ENCODE measurements at regions not wholly inside any gene's neighbourhood (a gene's known extent, or its start where the extent isn't known, plus 50 kb on each side); places are given as distances from the start of the nearest gene placed in this dataset.
"Not testable (repeated sequence)": the region's sequence is repeated elsewhere in the genome, so short reads cannot be mapped to it uniquely, and the experiment has no call there.

- no peak for DNase-seq
These were observed 175.6 kb upstream of the THSD7A start for GRCh38 chr7:12007576-12007975.

- DNase-seq = no peak
These were observed 182.0 kb upstream of the THSD7A start for GRCh38 chr7:12013983-12014382.

DNA sequence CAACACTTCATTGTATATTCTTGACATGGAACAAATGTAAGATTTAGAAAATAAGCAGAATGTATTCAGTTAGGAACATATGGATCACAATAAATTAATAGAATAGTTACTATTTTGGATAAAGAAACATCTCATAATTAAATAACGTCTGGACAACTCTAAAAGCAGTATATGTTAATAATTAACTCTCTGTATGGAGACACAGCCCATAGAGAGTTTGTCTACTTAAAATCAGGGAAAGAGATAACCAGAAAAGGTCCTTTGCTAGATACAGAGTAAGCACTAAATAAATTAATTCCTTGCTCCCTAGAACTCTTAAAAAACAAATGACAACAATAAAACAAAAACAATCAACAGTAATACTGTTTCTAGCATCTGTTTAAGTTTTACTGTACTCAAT, 184.4 kb upstream of the THSD7A start:
- no peak for DNase-seq

- DNase-seq = no peak
These were observed 185.0 kb upstream of the THSD7A start for GRCh38 chr7:12017046-12017445.

GRCh38 chr7:12022011-12022410, 189.1 kb upstream of the TMEM106B start:
- DNase-seq = peak; percentile 70 to 84

DNA sequence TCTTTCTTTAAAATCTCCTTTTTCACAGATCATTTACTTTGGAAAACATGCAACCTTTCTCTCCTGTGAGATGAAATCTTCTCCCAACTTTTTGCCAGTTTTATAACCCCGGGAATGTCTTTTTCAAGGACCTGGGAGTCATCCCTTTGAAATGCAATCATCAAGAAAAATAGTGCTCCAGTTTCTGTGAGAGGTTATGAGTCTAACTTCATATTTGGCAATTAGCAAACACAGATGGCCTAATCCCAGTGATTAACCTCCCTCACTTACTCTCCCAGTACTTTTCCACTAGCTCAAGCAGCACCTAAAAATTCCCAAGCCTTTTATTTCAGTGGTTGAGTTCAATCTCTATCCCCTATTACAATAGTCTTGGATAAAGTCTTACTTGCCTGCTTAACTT, 185.8 kb upstream of the TMEM106B start:
- DNase-seq = no peak

DNA sequence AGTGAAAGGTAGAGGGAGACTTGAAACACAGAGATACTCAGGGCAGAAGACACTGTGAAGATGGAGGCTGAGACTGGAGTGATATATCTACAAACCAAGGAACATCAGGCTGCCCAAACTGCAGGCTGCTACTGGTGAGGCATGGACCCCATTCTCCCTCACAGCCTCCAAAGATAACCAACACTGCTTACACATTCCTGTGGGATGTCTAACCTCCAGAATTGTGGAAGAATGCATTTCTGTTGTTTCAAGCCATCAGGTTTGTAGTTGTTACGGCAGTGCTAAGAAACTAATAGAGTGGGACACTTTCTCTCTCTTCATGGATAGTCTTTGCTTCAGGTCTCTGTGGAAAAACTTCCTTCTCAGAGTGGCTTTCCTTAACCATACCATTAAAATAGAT, 182.6 kb upstream of the TMEM106B start:
- DNase-seq = no peak

GRCh38 chr7:12030116-12030515, 181.0 kb upstream of the TMEM106B start:
- DNase-seq = no peak

- DNase-seq = no peak
These were observed 179.9 kb upstream of the TMEM106B start for GRCh38 chr7:12031186-12031585.

- DNase-seq = no peak
These were observed 179.5 kb upstream of the TMEM106B start for GRCh38 chr7:12031638-12032037.

GRCh38 chr7:12032146-12032545, 178.9 kb upstream of the TMEM106B start:
- no peak for DNase-seq

DNA sequence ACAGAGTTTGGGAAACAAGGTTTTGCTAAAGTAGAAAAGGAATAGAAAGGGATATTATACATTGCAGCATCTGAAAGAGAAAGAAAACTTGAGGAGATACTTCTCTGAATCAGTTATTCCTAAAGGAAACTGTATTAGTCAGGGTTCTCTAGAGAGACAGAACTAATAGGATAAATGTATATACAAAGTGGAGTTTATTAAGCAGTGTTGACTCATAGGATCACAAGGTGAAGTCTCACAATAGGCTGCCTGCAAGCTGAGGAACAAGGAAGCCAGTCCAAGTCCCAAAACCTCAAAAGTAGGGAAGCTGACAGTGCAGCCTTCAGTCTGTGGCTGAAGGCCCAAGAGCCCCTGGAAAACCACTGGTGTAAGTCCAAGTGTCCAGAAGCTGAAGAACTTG, 167.6 kb upstream of the TMEM106B start:
- not testable (repeated sequence) for DNase-seq

DNA sequence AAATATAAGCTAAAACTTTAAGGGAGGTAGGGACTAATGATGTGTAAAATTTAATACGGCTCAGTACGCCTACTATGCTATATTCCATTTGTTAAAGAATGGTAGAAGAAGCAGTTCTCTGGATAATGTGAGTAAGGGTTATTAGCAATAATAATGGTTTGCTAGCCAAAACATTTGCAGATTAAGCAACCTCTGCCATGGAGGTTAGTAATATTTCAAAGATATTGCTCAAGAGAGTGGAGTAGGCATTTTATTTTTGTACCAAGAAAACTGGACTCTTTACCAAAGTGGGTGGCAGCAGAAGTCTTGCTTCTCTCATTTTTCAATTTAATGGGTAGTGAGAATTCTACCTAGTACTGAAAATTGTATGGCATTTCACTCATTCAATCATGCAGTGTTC, 158.9 kb upstream of the TMEM106B start:
- no peak for DNase-seq

GRCh38 chr7:12053561-12053960, 157.5 kb upstream of the TMEM106B start:
- no peak for DNase-seq

DNA sequence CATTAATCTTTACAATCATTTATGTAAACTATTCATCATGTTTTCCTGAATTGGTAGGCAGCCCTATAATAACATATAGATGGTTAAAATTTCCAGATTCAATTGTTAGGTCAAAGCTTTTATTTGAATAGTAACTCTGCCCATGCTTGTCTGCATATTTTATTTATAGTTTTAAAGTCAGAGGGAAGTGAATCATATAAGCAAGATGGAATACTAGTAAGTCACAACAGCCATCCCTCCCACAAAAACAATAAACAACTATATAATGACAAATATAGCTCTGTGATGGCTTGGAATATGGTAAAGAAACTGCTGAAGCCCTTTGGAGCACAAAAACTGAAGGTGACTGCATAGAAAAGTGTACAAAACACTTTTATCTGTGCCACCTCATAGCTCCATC, 156.3 kb upstream of the TMEM106B start:
- DNase-seq = no peak

GRCh38 chr7:12056381-12056780, 154.7 kb upstream of the TMEM106B start:
- no peak for DNase-seq

- no peak for DNase-seq
These were observed 154.1 kb upstream of the TMEM106B start for GRCh38 chr7:12056977-12057376.

- DNase-seq = no peak
These were observed 149.0 kb upstream of the TMEM106B start for GRCh38 chr7:12062062-12062461.

- no peak for DNase-seq
These were observed 146.4 kb upstream of the TMEM106B start for GRCh38 chr7:12064586-12065127.

DNA sequence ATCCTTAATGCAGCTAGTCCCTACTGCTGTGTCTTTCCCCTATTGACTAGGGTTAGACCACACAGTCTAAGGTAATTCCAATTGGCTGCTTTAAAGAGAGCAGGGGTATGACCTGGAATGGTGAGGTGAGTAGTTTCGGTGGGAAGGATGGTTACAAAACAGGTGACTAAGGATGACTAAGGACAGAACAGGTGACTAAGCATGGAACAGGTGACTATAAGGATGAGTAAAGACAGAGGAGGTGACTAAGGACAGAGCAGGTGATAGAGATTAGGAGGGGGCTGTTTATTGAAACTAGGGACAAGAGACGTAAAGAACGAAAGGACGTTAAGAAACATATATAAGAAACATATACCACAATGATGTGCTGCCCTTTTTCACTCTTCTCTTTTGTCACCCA, 145.1 kb upstream of the TMEM106B start:
- no peak for DNase-seq

DNA sequence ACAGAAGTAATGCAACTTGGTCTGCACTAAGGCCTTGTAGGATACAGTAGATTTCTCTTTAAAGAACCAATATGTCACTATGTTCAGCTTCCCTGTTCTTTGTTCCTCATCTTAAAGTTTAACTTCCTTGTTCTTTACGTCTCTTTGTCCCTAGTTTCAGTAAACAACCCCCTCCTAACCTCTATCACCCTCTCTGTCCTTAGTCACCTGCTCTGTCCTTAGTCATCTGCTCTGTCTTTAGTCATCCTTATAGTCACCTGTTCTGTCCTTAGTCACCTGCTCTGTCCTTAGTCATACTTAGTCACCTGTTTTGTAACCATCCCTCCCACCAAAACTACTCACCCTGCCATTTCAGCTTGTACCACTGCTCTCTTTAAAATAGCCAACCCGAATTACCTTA, 144.6 kb upstream of the TMEM106B start:
- no peak for DNase-seq

DNA sequence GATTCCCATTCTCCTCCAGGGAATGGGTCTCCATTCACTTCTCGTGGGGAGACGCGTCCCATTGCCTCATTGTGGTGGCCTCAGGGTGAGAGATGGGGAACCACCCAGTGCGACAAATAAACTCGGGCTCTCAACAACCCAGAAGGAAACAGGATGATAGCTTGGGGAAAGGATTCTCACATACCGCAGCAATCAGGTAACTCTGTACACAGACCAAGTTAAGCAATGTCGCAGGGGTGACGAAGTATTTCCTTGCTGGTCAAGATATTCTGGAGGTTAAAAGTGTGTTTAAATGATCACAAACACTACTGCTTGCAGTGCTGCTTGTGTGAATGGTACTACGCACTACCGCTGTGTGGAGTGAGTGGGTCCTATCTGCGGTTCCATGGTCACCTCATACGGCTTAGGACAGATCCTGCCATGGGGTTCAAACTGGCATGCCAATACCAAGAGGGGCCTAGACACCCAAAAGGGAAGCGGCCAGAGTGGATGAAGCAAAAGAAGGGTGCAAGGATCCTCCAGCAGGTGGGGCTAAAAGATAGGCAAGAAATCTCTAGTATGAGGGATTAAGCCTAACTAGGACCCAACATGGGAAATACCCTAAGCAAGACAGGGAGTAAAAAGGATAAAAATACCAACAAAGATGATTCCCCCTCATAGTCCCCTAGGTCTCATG, 143.8 kb upstream of the TMEM106B start:
- peak; percentile 27 to 78 for DNase-seq

DNA sequence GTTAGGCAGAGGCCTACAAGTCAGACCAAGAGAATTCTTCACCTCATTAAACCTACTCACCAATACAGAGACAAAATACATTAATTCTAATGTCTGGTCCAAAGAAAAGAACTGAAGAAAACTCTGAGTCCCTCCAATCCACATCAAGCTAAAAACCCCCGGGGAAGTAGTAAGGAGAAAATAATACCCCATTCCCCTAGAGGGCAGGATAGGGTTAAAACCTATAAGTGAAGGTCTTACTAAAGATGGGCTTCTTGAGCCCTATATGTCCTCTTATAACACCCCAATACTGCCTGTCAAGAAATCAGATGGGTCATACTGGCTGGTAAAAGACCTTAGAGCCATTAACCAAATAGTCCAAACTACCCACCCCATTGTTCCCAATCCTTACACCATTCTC, 141.3 kb upstream of the TMEM106B start:
- no peak for DNase-seq

DNA sequence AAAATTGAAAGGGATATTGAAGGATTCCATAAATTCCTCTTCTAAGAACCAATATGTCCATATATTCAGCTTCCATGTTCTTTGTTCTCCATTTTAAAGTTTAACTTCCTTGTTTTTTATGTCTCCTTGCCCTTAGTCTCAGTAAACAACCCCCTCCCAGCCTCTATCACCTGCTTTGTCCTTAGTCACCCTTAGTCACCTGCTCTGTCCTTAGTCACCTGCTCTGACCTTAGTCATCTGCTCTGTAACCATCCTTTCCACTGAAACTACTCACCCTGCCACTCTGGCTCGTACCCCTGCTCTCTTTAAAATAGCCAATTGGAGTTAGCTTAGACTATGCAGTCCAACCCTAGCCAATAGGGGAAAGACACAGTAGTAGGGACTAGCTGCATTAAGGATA, 136.2 kb upstream of the TMEM106B start:
- no peak for DNase-seq

DNA sequence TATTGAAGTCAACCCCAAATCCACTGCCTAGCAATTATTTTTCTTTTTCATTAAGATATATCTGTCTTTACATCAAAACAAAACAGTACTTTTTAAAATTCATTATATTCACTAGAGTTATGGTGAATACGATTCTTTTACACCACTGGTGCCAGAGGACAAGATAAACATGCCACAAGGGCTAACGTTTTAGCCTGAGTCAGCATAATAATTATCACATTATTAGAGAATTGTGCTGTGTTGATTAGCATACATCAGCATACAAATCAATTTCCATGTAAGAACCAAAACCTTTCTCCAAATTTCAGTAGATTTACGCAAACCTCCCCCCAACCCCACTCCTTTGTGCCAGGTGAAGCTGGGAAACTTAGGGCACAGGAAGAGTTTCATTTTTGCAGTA, 131.1 kb upstream of the TMEM106B start:
- no peak for DNase-seq

Measured in NCI-H526 (cell line).